K562 (cell line): ENCODE measurements at regions not wholly inside any gene's neighbourhood (a gene's known extent, or its start where the extent isn't known, plus 50 kb on each side); places are given as distances from the start of the nearest gene placed in this dataset.

Source experiments
- ATAC-seq: fragments of 200-7000 bp; cut with Tn5 transposase; 3 replicates; pipeline ENCODE4 v1.9.1; 2020; ENCODE audit warnings: moderate library complexity
- BruUV-seq: library from RNA; stranded (reverse); fragments of 400-500 nt; replicated peaks from 2 replicates; lab custom pipeline; 2021; lab: Mats Ljungman, UMichigan
- CTCF ChIA-PET: fragments of 300-600 bp; formaldehyde crosslinking; extraction: SDS; loops from one replicate; lab custom pipeline; 2021; ENCODE audit warnings: low intra/inter-chr PET ratio; lab: Yijun Ruan, JAX
- POLR2A ChIA-PET: fragments of 300-600, 350-650 bp; sonication (Branson Sonifier 250); formaldehyde crosslinking; extraction: SDS; loops from one replicate; lab custom pipeline; 2021; ENCODE audit warnings: antibody characterized with exemption, inconsistent platforms; lab: Yijun Ruan, JAX
- DNase-seq, 4 experiments: peaks; one replicate each; pipeline versions ENCODE4 v3.0.0 to v3.0.0-alpha.2; 2011 to 2018; ENCODE audit warnings: low spot score in 3 of 4, mixed read lengths in 3 of 4; ENCODE audit errors: extremely low read depth in 1 of 4
- FAIRE-seq: peaks from 2 replicates; lab custom pipeline; 2011; peaks lifted over from hg19 to GRCh38; lab: Jason Lieb, UNC
- H2AFZ ChIP-seq: 2 replicates; pipeline ENCODE4 v1.6.0; 2011; ENCODE audit warnings: low read depth, low read length, control low read depth, inconsistent platforms
- H3K27ac ChIP-seq: fragments of 200-600 bp; 3 replicates; pipeline ENCODE4 v1.8.0; 2011; ENCODE audit warnings: low read depth, mild to moderate bottlenecking, control low read depth, inconsistent platforms, low read length, moderate library complexity, mixed read lengths; ENCODE audit errors: extremely low read depth
- H3K27me3 ChIP-seq, 2 experiments: fragments of 300-600 bp in 1 of 2; 2 replicates in 1 of 2; 3 replicates in 1 of 2; pipeline versions ENCODE4 v1.6.0 to v1.8.0; 2011; ENCODE audit warnings: inconsistent platforms in 2 of 2, low read length in 2 of 2, mild to moderate bottlenecking in 1 of 2, mixed read lengths in 1 of 2, moderate library complexity in 1 of 2; ENCODE audit not compliant: control insufficient read depth in 2 of 2, insufficient read depth in 2 of 2
- H3K36me3 ChIP-seq: fragments of 300-600 bp; 3 replicates; pipeline ENCODE4 v1.8.0; 2011; ENCODE audit warnings: mild to moderate bottlenecking, low read length, inconsistent platforms; ENCODE audit not compliant: control insufficient read depth, insufficient read depth
- H3K4me1 ChIP-seq, 2 experiments: fragments of 200-600 bp in 1 of 2; replicated peaks in 1 of 2; 2 replicates in 1 of 2; 3 replicates in 1 of 2; pipeline versions ENCODE4 v1.5.1 to v1.8.0; 2011; ENCODE audit warnings: inconsistent platforms in 2 of 2, low read length in 2 of 2, mild to moderate bottlenecking in 1 of 2, mixed read lengths in 1 of 2, moderate library complexity in 1 of 2; ENCODE audit not compliant: control insufficient read depth in 2 of 2, insufficient read depth in 2 of 2
- H3K4me2 ChIP-seq: 2 replicates; pipeline ENCODE4 v1.6.1; 2011; ENCODE audit warnings: low read length, control low read depth, inconsistent platforms, mixed read lengths; ENCODE audit not compliant: insufficient read depth
- H3K4me3 ChIP-seq: fragments of 200-600 bp; sonication (generic), shearing (Covaris generic); 2 replicates; pipeline ENCODE4 v1.5.1; 2016; ENCODE audit warnings: control low read depth, inconsistent platforms
- H3K79me2 ChIP-seq: fragments of 200-600 bp; 3 replicates; pipeline ENCODE4 v1.8.0; 2011; ENCODE audit warnings: low read length, inconsistent platforms; ENCODE audit not compliant: control insufficient read depth, insufficient read depth
- H3K9ac ChIP-seq, 2 experiments: 2 replicates each; pipeline versions ENCODE4 v1.6.0 to v1.6.1; 2011; ENCODE audit warnings: low read depth in 2 of 2, low read length in 2 of 2, control low read depth in 1 of 2, inconsistent platforms in 1 of 2, mild to moderate bottlenecking in 1 of 2, mixed read lengths in 1 of 2; ENCODE audit not compliant: insufficient read depth in 1 of 2
- H3K9me1 ChIP-seq: one replicate; pipeline ENCODE4 v1.6.0; 2011; ENCODE audit warnings: inconsistent platforms, mild to moderate bottlenecking, low read length, moderate library complexity; ENCODE audit not compliant: control insufficient read depth, insufficient read depth
- H3K9me3 ChIP-seq: replicated peaks from 2 replicates; pipeline ENCODE4 v1.5.1; 2011; ENCODE audit warnings: low read depth, low read length, inconsistent platforms; ENCODE audit not compliant: control insufficient read depth, insufficient read depth
- H4K20me1 ChIP-seq: replicated peaks from 2 replicates; pipeline ENCODE4 v1.6.1; 2011; ENCODE audit warnings: low read length, inconsistent platforms, mixed read lengths; ENCODE audit not compliant: control insufficient read depth, insufficient read depth
- CBX5 ChIP-seq: IDR thresholded peaks from 2 replicates; pipeline ENCODE4 v1.6.1; 2014; ENCODE audit warnings: low read depth, borderline replicate concordance
- CHD4 ChIP-seq: fragments of 200-600 bp; sonication (generic); IDR thresholded peaks from 3 replicates; pipeline ENCODE4 v1.6.1; 2012; ENCODE audit warnings: low read depth, mild to moderate bottlenecking, mixed read lengths, low read length, inconsistent platforms; ENCODE audit not compliant: insufficient read depth, insufficient replicate concordance, poor library complexity, severe bottlenecking
- HCFC1 ChIP-seq: IDR thresholded peaks from 2 replicates; pipeline ENCODE4 v1.6.1; 2012; ENCODE audit warnings: low read depth, low read length, improper control_type of control experiment
- RAD21 ChIP-seq, 2 experiments: fragments of 250-450 bp in 1 of 2; fragments of 450-650 bp in 1 of 2; sonication (Bioruptor Pico) in 1 of 2; formaldehyde crosslinking in 1 of 2; IDR thresholded peaks in 1 of 2; conservative IDR thresholded peaks in 1 of 2; 2 replicates each; pipeline versions ENCODE4 v1.4.0 to v1.8.0; 2020 to 2022; ENCODE audit warnings: mild to moderate bottlenecking in 2 of 2, moderate library complexity in 1 of 2
- ZNF140 ChIP-seq: fragments of 250-450 bp; sonication (Bioruptor Pico); IDR thresholded peaks from 2 replicates; pipeline ENCODE4 v1.8.0; 2021; ENCODE audit warnings: moderate library complexity, mild to moderate bottlenecking, inconsistent platforms
- ZNF57 ChIP-seq: fragments of 450-650 bp; formaldehyde crosslinking; IDR thresholded peaks from 2 replicates; pipeline ENCODE4 v1.4.0; 2020; ENCODE audit warnings: mild to moderate bottlenecking, moderate library complexity
- ZNF778 ChIP-seq: fragments of 450-650 bp; formaldehyde crosslinking; IDR thresholded peaks from 2 replicates; pipeline ENCODE4 v1.4.0; 2020; ENCODE audit warnings: mild to moderate bottlenecking, moderate library complexity
- WGBS: fragments of 100-300 bp; shearing (Covaris generic); methylation state at CpG from one replicate; pipeline ENCODE4 v1.1.6; 2016; ENCODE audit warnings: low coverage, mixed read lengths; ENCODE audit not compliant: insufficient coverage; ENCODE audit errors: missing lambda C conversion rate; 5-methylcytosine and 5-hydroxymethylcytosine counted together
- in situ Hi-C: fragments of 300-500 bp; cut with MboI; formaldehyde crosslinking; loops from 4 replicates; pipeline ENCODE4 v1.15.0; 2018; ENCODE audit warnings: inconsistent platforms, mixed read lengths
- intact Hi-C: fragments of 100-400 bp; cut with micrococcal nuclease; formaldehyde crosslinking; loops from 2 replicates; pipeline ENCODE4 v1.14.2; 2022
- TF ChIP-seq, protein P1 (sequence below): fragments of 250-450 bp; sonication (Bioruptor Pico); IDR thresholded peaks from 2 replicates; pipeline ENCODE4 v1.5.0; 2021; ENCODE audit warnings: mild to moderate bottlenecking, borderline replicate concordance
- TF ChIP-seq, protein P2 (sequence below): fragments of 250-450 bp; sonication (Bioruptor Pico); IDR thresholded peaks from 2 replicates; pipeline ENCODE4 v1.8.0; 2021; ENCODE audit warnings: moderate library complexity, mild to moderate bottlenecking, inconsistent platforms
- TF ChIP-seq, protein P3 (sequence below): fragments of 450-650 bp; IDR thresholded peaks from 2 replicates; pipeline ENCODE4 v1.6.1; 2016; ENCODE audit warnings: missing biosample characterization, missing genetic modification characterization

DNA sequence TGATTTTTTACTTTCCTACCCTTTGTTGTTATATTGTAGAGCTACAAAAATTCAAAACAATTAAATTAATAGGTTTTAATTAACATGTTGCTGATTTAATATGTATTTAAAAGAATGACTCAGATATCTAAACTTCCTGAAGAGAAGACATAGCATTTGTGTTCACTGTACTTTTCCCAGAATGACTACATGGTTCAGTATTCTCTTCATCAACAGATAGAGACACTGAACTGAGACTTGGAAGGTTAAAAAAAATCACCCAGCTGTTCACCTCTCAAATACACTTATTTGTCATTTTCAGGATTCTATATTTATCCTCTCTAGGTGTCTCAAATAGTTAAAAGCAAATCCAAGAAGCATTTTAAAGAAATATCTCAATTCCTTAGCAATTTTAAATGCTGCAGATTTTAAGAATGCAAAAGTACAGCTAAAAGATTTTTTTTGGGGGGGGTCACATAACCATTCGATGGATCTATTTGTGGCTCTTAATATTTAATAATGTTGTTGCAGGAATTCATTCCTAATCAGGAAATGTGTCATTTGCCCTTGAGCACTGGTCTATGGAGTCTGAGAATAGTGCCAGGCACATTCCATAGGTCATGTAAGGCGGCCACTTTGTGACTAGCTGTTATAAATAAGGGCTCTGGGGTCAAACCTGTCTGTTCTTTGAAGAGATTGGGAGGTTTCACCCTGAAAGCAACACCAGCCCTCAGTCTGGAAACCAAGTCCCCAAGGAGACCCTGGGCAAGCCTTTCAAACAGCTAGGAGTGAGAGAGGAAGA lies 463.1 kb downstream of the NR2F1-AS1 start:
- Histone ChIP-seq H3K9me1 (no peaks in the 10 kb centered on the region), H2AFZ (no peak overlapping the region), H3K27me3 (no peaks in the 10 kb centered on the region), H3K4me3 (no peak overlapping the region), H3K9me3 (no peaks in the 10 kb centered on the region), H3K4me1 (no peaks in the 10 kb centered on the region), H3K27ac (no peak overlapping the region), H4K20me1 (no peaks in the 10 kb centered on the region), H3K36me3 (no peaks in the 10 kb centered on the region), H3K4me2 (no peak overlapping the region), H3K79me2 (no peaks in the 10 kb centered on the region), H3K9ac (no peak overlapping the region)
- DNase-seq, result no peak
- FAIRE-seq, result no peak
- WGBS, result 0% methylated on average over 2 of the region's 2 CpGs
- no peak for ATAC-seq
- in situ Hi-C loops, result no loop called here
- BruUV-seq, result no TSS peak
- CTCF ChIA-PET, result no interaction called here
- POLR2A ChIA-PET, result no interaction called here
- intact Hi-C loops, result no loop called here
- TF ChIP-seq, protein P1, sequence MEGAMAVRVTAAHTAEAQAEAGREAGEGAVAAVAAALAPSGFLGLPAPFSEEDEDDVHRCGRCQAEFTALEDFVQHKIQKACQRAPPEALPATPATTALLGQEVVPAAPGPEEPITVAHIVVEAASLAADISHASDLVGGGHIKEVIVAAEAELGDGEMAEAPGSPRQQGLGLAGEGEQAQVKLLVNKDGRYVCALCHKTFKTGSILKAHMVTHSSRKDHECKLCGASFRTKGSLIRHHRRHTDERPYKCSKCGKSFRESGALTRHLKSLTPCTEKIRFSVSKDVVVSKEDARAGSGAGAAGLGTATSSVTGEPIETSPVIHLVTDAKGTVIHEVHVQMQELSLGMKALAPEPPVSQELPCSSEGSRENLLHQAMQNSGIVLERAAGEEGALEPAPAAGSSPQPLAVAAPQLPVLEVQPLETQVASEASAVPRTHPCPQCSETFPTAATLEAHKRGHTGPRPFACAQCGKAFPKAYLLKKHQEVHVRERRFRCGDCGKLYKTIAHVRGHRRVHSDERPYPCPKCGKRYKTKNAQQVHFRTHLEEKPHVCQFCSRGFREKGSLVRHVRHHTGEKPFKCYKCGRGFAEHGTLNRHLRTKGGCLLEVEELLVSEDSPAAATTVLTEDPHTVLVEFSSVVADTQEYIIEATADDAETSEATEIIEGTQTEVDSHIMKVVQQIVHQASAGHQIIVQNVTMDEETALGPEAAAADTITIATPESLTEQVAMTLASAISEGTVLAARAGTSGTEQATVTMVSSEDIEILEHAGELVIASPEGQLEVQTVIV, result no peak
- TF ChIP-seq ZNF140 (CRISPR knock-in tag), result no peak
- no peak for TF ChIP-seq RAD21 (CRISPR knock-in tag; conservative IDR thresholded peaks at IDR 0.05 in 1 of 2, IDR thresholded peaks at IDR 0.05 in 1 of 2)
- TF ChIP-seq CBX5, result no peak
- TF ChIP-seq ZNF778 (CRISPR knock-in tag), result no peak
- no peak for TF ChIP-seq ZNF57 (CRISPR knock-in tag)
- TF ChIP-seq CHD4, result no peak
- no peak for TF ChIP-seq HCFC1
- TF ChIP-seq, protein P2, sequence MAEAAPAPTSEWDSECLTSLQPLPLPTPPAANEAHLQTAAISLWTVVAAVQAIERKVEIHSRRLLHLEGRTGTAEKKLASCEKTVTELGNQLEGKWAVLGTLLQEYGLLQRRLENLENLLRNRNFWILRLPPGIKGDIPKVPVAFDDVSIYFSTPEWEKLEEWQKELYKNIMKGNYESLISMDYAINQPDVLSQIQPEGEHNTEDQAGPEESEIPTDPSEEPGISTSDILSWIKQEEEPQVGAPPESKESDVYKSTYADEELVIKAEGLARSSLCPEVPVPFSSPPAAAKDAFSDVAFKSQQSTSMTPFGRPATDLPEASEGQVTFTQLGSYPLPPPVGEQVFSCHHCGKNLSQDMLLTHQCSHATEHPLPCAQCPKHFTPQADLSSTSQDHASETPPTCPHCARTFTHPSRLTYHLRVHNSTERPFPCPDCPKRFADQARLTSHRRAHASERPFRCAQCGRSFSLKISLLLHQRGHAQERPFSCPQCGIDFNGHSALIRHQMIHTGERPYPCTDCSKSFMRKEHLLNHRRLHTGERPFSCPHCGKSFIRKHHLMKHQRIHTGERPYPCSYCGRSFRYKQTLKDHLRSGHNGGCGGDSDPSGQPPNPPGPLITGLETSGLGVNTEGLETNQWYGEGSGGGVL (CRISPR knock-in tag), result no peak
- TF ChIP-seq, protein P3, sequence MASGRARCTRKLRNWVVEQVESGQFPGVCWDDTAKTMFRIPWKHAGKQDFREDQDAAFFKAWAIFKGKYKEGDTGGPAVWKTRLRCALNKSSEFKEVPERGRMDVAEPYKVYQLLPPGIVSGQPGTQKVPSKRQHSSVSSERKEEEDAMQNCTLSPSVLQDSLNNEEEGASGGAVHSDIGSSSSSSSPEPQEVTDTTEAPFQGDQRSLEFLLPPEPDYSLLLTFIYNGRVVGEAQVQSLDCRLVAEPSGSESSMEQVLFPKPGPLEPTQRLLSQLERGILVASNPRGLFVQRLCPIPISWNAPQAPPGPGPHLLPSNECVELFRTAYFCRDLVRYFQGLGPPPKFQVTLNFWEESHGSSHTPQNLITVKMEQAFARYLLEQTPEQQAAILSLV (tag), result no peak
